HEK293 (cell line): ENCODE measurements at regions not wholly inside any gene's neighbourhood (a gene's known extent, or its start where the extent isn't known, plus 50 kb on each side); places are given as distances from the start of the nearest gene placed in this dataset.

ENCODE experiments used
- CTCF ChIA-PET: fragments of 350-600 bp; formaldehyde crosslinking; extraction: SDS; loops from one replicate; lab custom pipeline; 2021; ENCODE audit warnings: antibody characterized with exemption; lab: Yijun Ruan, JAX
- POLR2A ChIA-PET: fragments of 300-600 bp; formaldehyde crosslinking; extraction: SDS; loops from one replicate; lab custom pipeline; 2020; ENCODE audit warnings: antibody characterized with exemption, inconsistent platforms; lab: Yijun Ruan, JAX
- H3K27ac ChIP-seq: fragments of 200-500 bp; sonication (Bioruptor generic); 2 replicates; pipeline ENCODE4 v1.5.1; 2014; ENCODE audit warnings: low read depth, low read length, control low read depth, inconsistent platforms; ENCODE audit errors: extremely low read depth
- H3K36me3 ChIP-seq, 2 experiments: fragments of 200-500 bp in 1 of 2; sonication (Bioruptor generic) in 1 of 2; 1 replicate in 1 of 2; 2 replicates in 1 of 2; pipeline ENCODE4 v1.5.1; 2014 to 2017; ENCODE audit warnings: inconsistent platforms in 2 of 2, low read length in 2 of 2; ENCODE audit not compliant: control insufficient read depth in 2 of 2, insufficient read depth in 1 of 2
- H3K4me1 ChIP-seq: fragments of 200-500 bp; sonication (Bioruptor generic); 2 replicates; pipeline ENCODE4 v1.5.1; 2014; ENCODE audit warnings: mild to moderate bottlenecking, low read length, inconsistent platforms; ENCODE audit not compliant: control insufficient read depth, insufficient read depth
- H3K4me3 ChIP-seq: 2 replicates; pipeline ENCODE4 v1.5.1; 2011; ENCODE audit warnings: low read depth, mild to moderate bottlenecking, control low read depth, low read length, moderate library complexity
- H3K9me3 ChIP-seq: fragments of 200-500 bp; sonication (Bioruptor generic); 2 replicates; pipeline ENCODE4 v1.5.1; 2014; ENCODE audit warnings: low read depth, low read length, inconsistent platforms; ENCODE audit not compliant: control insufficient read depth, insufficient read depth
- BCL11B ChIP-seq: fragments of 450-650 bp; formaldehyde crosslinking; IDR thresholded peaks from 2 replicates; pipeline ENCODE4 v1.5.1; 2016; ENCODE audit warnings: low read depth, missing biosample characterization, missing genetic modification characterization
- ELK4 ChIP-seq: IDR thresholded peaks from 2 replicates; pipeline ENCODE4 v1.6.1; 2011; ENCODE audit warnings: mild to moderate bottlenecking, low read depth, low read length, borderline replicate concordance
- INSM2 ChIP-seq: fragments of 450-650 bp; formaldehyde crosslinking; IDR thresholded peaks from 2 replicates; pipeline ENCODE4 v1.5.1; 2016; ENCODE audit warnings: missing biosample characterization, missing genetic modification characterization
- KLF10 ChIP-seq: fragments of 450-650 bp; IDR thresholded peaks from 2 replicates; pipeline ENCODE4 v1.5.1; 2018; ENCODE audit warnings: missing biosample characterization, mild to moderate bottlenecking, missing genetic modification characterization
- MYNN ChIP-seq: fragments of 450-650 bp; formaldehyde crosslinking; IDR thresholded peaks from 2 replicates; pipeline ENCODE4 v1.5.1; 2016; ENCODE audit warnings: missing biosample characterization, missing genetic modification characterization, borderline replicate concordance
- RBAK ChIP-seq: fragments of 450-650 bp; formaldehyde crosslinking; IDR thresholded peaks from 2 replicates; pipeline ENCODE4 v1.5.1; 2016; ENCODE audit warnings: missing biosample characterization, missing genetic modification characterization
- YY1 ChIP-seq: fragments of 450-650 bp; formaldehyde crosslinking; IDR thresholded peaks from 2 replicates; pipeline ENCODE4 v1.5.1; 2018; ENCODE audit warnings: missing biosample characterization, missing genetic modification characterization
- ZFHX2 ChIP-seq: fragments of 450-650 bp; formaldehyde crosslinking; conservative IDR thresholded peaks from 2 replicates; pipeline ENCODE4 v1.5.1; 2016; ENCODE audit warnings: missing biosample characterization, missing genetic modification characterization
- ZNF112 ChIP-seq: fragments of 450-650 bp; formaldehyde crosslinking; IDR thresholded peaks from 2 replicates; pipeline ENCODE4 v1.5.0; 2017; ENCODE audit warnings: missing biosample characterization, missing genetic modification characterization
- ZNF121 ChIP-seq: fragments of 450-650 bp; formaldehyde crosslinking; IDR thresholded peaks from 2 replicates; pipeline ENCODE4 v1.5.1; 2016; ENCODE audit warnings: missing biosample characterization, missing genetic modification characterization
- ZNF148 ChIP-seq: fragments of 450-650 bp; formaldehyde crosslinking; IDR thresholded peaks from 2 replicates; pipeline ENCODE4 v1.5.0; 2017; ENCODE audit warnings: missing biosample characterization, missing genetic modification characterization, borderline replicate concordance
- ZNF155 ChIP-seq: fragments of 450-650 bp; formaldehyde crosslinking; IDR thresholded peaks from 2 replicates; pipeline ENCODE4 v1.5.1; 2016; ENCODE audit warnings: missing biosample characterization, missing genetic modification characterization
- ZNF202 ChIP-seq: fragments of 450-650 bp; formaldehyde crosslinking; IDR thresholded peaks from 2 replicates; pipeline ENCODE4 v1.5.1; 2016; ENCODE audit warnings: missing biosample characterization, missing genetic modification characterization, borderline replicate concordance
- ZNF280D ChIP-seq: fragments of 450-650 bp; formaldehyde crosslinking; IDR thresholded peaks from 2 replicates; pipeline ENCODE4 v1.5.1; 2016; ENCODE audit warnings: missing biosample characterization, missing genetic modification characterization
- ZNF529 ChIP-seq: fragments of 450-650 bp; formaldehyde crosslinking; IDR thresholded peaks from 2 replicates; pipeline ENCODE4 v1.5.1; 2017; ENCODE audit warnings: missing genetic modification characterization, missing biosample characterization; ENCODE audit not compliant: insufficient replicate concordance
- ZNF558 ChIP-seq: fragments of 450-650 bp; formaldehyde crosslinking; IDR thresholded peaks from 2 replicates; pipeline ENCODE4 v1.5.1; 2016; ENCODE audit warnings: missing biosample characterization, missing genetic modification characterization
- ZNF629 ChIP-seq: fragments of 450-650 bp; formaldehyde crosslinking; IDR thresholded peaks from 2 replicates; pipeline ENCODE4 v1.5.1; 2017; ENCODE audit warnings: missing biosample characterization, missing genetic modification characterization
- ZSCAN4 ChIP-seq: fragments of 450-650 bp; formaldehyde crosslinking; IDR thresholded peaks from 2 replicates; pipeline ENCODE4 v1.5.1; 2017; ENCODE audit warnings: missing biosample characterization, missing genetic modification characterization

- H3K9me3 ChIP-seq, result no peaks in the 10 kb centered on the region
- H3K27ac ChIP-seq, result no peak overlapping the region
- no peak overlapping the region for H3K4me3 ChIP-seq
- no peaks in the 10 kb centered on the region for H3K36me3 ChIP-seq
- TF ChIP-seq ZNF629 (tag by site-specific recombination), result no peak
- no peaks in the 10 kb centered on the region for H3K4me1 ChIP-seq
- ChIA-PET CTCF (interaction anchor here (0.6 to 1.6 kb wide), 4 partner anchors 25 to 375 kb away, joined by 3 to 8 read pairs (median 4); no protein-coding TSS in a partner anchor), POLR2A (no interaction called here)
Measured at GRCh38 chr11:45396394-45396793, 110.3 kb upstream of the SYT13 start.

GRCh38 chr11:45395947-45396346 lies 109.8 kb upstream of the SYT13 start:
- Histone ChIP-seq H3K36me3 (no peaks in the 10 kb centered on the region), H3K27ac (no peak overlapping the region), H3K4me1 (no peaks in the 10 kb centered on the region), H3K9me3 (no peaks in the 10 kb centered on the region), H3K4me3 (no peak overlapping the region)
- TF ChIP-seq ZFHX2 (no peak), BCL11B (no peak)
- ChIA-PET POLR2A (no interaction called here), CTCF (interaction anchor here (0.6 to 1.6 kb wide), 3 partner anchors 25 to 376 kb away, joined by 3 to 8 read pairs (median 3); no protein-coding TSS in a partner anchor)

- H3K36me3 ChIP-seq, result no peaks in the 10 kb centered on the region
- TF ChIP-seq INSM2 (tag by site-specific recombination) (no peak), RBAK (no peak), MYNN (no peak), ZNF529 (no peak), ZNF112 (tag by site-specific recombination) (no peak), ZNF558 (no peak)
- H3K27ac ChIP-seq, result no peak overlapping the region
- H3K4me1 ChIP-seq, result no peaks in the 10 kb centered on the region
- H3K9me3 ChIP-seq, result no peaks in the 10 kb centered on the region
- no peak overlapping the region for H3K4me3 ChIP-seq
- CTCF ChIA-PET, result interaction anchor here (1.3 to 1.6 kb wide), 2 partner anchors 24 to 376 kb away, joined by 3 to 8 read pairs; no protein-coding TSS in a partner anchor
- POLR2A ChIA-PET, result no interaction called here
Measured at GRCh38 chr11:45395421-45395820, 109.3 kb upstream of the SYT13 start.

GRCh38 chr11:45394294-45395085 lies 108.3 kb upstream of the SYT13 start:
- no peaks in the 10 kb centered on the region for H3K4me1 ChIP-seq
- no peaks in the 10 kb centered on the region for H3K36me3 ChIP-seq
- H3K9me3 ChIP-seq, result no peaks in the 10 kb centered on the region
- no peak overlapping the region for H3K4me3 ChIP-seq
- ChIA-PET POLR2A (no interaction called here), CTCF (interaction anchor here (0.6 to 1.6 kb wide), 2 partner anchors 23 to 55 kb away, joined by 6 to 8 read pairs; no protein-coding TSS in a partner anchor)
- no peak overlapping the region for H3K27ac ChIP-seq
- TF ChIP-seq ELK4 (no peak), ZNF202 (no peak), ZNF148 (tag by site-specific recombination) (no peak), YY1 (tag by site-specific recombination) (no peak), ZNF155 (tag by site-specific recombination) (no peak), ZNF121 (tag by site-specific recombination) (no peak), KLF10 (tag by site-specific recombination) (no peak), ZSCAN4 (no peak), ZNF280D (tag by site-specific recombination) (no peak)
